Superior temporal gyrus (tissue), 1 donor: ENCODE measurements at regions not wholly inside any gene's neighbourhood (a gene's known extent, or its start where the extent isn't known, plus 50 kb on each side); places are given as distances from the start of the nearest gene placed in this dataset.

Experiments used
- DNase-seq: peaks from one replicate; pipeline ENCODE4 v3.0.0-alpha.2; 2016; ENCODE audit errors: extremely low spot score

DNA sequence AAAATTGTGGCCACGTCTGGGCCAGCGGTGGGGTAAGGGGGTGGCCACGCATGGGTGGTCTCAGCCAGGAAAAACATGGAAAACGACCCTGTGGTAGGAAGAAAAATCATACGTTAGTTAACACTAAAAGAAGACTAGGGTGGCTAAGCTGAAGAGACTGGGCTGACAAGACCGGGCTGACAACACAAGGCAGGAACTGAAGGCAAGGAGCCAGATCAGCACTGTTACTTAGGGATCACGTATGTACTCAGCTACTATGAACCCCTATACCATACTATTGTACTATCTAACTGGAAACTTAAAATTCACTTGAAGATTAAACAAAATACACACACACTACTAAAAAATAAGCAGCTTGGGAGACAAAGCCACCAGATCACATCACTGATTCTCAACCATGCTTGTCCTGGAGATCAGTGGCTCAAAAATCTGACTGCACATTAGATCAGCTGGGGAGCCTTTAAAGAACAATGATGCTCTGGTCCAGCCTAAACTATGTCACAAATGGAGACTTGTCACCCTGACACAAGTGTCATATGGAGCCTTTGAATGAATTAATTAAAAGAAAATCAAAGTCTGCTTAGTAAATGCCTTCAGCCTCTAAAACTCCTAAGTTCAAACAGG, 442.2 kb downstream of the SHQ1 start:
- DNase-seq: peak; percentile 71

DNA sequence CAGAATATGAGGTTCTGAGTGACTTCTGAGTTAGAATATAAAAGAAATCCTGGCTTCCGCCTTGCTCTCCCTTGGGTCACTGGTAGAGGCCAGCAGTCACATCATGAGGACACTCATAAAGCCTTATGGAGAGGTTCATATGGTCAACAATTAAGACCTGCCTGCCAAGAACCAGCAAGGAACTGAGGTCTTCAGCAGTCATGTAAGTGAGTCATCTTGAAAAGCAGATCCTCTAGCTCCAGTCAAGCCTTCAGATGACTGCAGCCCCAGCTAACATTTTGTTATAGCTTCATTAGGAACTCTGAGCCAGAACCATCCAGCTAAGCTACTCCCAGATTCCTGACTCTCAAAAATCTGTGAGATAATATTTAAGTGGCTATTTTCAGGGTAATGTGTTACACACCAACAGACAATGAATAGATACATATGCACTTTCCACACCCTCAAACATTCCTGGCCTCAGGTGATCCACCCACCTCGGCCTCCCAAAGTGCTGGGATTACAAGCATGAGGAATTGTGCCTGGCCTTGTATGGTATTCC, 447.2 kb downstream of the SHQ1 start:
- no peak for DNase-seq

DNA sequence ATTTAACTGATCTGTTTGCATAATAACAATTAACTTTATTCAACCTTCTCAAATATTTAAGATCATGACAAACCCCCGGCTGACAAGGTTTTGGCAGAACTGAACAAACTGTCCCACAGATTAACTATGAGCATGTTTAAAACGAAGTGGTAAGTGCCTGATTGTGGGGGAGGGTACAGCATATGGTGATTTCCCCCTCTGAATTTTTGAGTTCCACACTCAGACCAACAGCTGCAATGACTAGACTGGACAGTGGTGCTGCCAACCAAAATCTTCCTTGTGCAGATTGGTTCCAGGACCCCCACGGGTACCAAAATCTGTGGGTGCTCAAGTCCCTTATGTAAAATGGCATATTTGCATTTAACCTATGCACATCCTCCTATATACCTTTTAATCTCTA, 449.5 kb downstream of the SHQ1 start:
- DNase-seq: no peak

DNA sequence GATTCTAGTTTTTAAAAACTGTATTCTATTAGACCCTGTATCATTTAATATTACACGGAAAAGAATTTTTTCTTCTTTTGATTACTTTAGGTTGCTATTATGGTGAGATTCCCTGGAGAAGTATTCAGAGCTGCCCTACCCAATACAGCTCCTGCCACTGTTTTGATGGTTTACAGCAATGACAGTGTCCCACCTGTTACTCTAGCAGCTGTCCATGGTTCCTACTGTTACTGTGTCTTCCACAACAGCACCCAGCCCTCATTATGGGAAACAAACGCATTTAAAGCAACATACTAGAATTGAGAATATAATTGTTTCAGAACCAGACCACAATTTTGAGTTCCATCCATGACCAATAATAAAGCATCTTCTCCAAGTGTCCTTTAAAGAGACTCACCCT, 450.7 kb downstream of the SHQ1 start:
- DNase-seq: no peak

DNA sequence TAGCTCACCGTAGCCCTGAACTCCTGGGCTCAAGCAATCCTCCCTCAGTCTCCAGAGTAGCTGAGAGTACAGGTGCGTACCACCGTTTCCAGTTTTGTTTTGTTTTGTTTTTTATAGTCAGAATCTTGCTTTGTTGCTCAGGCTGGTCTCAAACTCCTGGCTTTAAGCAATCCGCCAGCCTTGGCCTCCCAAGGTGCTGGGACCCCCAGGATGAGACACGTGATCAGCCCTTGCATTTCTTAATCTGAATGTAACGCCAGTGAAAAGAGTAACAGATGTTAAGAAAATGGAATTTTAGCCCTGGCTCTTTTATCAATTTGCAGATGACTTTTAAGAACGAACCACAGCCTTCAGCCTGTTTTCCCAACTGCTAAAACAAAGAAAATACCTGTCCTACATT, 451.3 kb downstream of the SHQ1 start:
- DNase-seq: no peak

DNA sequence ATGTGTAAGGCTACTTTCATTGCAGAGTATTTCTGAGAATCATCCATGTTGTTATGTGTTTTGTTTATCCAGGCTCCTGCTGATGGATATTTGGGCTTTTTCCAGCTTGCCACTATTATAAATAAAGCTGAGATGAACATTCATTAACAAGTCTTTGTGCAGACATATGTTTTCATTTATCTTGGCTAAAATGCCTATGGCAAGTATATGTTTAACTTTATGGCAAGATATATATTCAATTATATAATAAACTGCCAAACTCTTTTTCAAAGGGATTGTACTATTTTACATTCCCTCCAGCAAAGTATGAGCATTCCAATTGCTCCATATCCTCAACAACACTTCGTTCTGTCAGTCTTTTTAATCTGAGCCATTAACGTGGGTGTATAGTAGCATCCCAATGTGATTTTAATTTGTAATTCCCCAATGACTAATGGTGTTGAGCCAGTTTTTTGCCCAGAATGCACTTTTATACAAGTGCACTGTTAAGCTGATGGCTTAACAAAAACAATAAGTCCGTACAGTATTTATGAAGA, 452.4 kb downstream of the SHQ1 start:
- DNase-seq: no peak

DNA sequence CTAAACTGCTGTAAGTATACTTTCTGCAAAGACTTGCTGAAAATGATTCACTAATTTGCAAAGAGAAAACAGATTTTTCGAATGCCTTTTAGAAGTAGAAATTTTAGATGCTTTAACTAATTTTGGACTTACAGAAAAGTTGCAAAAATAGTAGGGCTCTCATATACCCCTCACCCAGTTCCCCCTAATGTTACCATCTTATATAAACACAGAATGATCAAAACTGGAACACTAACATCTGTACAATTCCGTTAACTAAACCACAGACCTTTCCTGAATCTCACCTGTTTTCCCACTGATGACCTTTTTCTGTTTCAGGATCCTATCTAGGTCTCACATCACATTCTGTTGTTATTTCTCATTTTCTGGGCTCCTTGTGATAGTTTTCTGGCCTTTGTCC, 454.8 kb downstream of the SHQ1 start:
- no peak for DNase-seq

DNA sequence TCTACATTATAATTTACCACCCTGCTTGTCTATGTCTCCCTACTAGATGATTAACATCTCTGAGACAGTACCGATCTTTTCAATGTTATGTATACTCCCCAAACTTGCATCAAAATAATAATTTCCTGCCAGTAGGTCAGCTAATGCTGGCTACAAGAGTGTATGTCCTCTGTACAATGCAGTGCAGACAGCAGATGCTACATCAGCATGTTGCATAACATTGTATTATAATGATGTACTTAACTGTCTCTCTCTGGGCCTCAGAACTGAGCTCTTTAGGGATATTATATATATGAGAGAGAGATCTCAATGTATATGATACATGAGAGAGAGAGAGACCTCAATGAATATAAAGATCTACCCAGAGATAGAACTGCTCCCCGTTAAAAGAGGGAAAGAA, 456.6 kb downstream of the SHQ1 start:
- DNase-seq: no peak

DNA sequence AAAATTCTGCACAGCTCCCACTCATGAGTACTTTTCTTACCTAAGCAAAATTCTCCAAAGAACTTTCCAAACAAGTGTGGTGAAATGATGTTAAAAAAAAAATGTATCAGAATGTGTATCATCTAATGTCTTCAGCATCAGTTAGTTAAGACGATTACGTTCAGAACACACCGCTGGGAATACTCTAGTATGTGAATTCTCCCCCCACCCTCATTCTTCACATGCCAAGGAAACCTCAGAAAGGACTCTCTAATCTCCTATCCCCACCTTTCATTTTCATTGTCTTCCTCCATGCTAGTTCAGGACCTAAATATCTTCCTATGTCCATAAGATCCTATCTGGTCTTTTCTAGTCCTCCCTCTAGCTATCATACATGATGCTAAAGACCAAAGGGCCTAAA, 457.4 kb downstream of the SHQ1 start:
- no peak for DNase-seq

DNA sequence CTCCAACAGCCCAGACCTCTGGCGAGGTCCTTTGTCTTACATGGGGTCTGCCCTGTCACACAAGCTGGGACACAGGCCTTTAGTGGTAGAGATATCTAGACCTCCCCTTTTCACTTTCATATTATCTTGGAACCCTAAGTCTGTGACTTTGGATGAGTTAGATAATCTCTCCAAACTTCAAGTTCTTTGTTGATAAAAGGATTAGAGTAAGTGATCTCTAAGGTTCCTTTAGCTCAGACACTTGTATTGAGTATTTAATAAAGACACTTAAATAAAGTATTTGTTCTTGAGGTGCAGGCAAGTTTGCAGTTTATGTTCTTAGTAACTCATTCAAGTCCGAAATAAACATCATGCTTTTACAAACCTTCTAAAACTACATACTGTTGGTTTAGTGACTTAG, 459.6 kb downstream of the SHQ1 start:
- DNase-seq: peak; percentile 44

DNA sequence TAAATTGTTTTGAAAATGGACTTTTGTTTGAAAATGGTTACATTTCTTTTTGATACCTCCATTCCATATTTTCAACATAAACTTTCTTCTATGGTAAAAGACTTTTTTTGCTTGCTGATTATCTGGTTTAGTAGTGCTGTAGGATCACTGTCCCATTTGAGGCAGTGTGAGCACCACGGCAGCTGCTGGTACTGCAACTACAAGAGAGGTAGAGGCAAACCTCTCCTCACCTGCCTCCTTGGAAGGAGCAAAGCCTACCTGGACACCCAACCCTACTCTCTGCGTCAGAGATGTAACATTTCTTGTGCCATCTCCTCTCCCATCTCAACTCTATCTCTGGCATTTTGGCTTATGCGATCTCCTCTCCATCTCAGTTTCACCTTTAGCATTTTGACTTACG, 460.1 kb downstream of the SHQ1 start:
- peak; percentile 45 for DNase-seq

DNA sequence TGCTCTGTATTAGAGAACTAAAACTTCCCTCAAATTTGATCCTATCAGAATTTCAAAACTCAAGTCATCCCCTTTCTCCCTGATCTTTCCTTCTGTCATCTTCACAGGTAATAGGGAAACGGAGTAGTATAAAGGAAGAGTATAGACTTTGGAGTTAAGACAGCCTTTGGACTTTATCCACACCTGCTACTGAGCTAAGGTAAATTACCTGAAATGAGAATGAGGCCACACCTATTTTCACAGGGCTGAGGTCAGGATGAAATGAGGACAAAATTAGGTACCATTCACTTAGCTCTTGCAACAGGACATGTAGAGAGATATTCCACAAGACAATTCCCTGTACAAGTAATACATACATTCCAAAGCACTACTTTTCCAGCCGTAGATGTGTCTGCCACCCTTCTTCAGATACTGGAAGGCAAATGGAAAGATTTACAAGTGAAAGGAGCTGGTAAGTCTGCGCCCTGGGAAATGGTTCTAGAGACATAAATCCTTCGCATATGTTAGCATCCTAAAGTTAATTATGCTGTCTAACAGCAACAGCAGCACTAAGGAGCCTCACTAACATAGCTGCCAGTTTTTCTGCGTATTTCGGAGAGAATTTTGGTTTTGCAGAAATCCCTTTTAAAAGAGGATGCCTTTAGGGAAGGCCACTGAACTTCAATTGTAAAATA, 461.8 kb downstream of the SHQ1 start:
- peak; percentile 53 for DNase-seq

DNA sequence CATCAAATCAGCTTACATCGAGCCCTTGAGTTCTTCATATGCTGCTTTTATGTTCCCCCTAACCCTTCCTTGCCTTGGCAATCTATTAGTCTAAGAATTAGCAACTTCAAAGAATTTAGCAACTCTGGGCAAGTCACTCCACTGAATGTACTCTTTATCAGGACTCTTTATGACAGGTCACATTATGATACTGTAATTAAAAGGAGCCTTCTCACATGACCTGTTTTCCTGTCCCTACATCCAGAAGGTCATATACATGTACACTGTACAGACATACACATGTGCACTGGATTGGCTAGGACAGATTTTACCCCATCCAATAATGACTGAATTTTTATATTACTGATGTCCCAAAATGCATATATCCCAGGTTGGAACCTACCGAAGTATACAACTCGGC, 463.1 kb downstream of the SHQ1 start:
- no peak for DNase-seq

DNA sequence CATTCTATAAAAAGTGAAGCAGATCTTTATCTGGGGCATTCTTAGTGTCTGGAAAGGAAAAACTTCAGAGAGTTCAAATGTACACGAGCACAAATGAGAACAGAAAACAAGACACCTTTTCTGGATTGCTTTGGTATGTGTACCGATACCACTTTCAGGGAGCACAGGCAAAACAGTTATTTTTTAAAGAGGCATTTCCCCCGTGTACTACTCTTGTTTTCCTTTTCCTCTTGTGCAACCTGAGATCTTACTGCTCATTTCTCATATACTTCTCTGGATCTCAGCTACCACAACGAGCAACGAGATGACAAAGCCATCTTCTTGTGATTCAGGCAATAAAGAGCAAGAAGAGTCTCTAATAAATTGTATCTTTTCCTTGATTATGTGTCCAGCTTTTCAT, 463.6 kb downstream of the SHQ1 start:
- no peak for DNase-seq

DNA sequence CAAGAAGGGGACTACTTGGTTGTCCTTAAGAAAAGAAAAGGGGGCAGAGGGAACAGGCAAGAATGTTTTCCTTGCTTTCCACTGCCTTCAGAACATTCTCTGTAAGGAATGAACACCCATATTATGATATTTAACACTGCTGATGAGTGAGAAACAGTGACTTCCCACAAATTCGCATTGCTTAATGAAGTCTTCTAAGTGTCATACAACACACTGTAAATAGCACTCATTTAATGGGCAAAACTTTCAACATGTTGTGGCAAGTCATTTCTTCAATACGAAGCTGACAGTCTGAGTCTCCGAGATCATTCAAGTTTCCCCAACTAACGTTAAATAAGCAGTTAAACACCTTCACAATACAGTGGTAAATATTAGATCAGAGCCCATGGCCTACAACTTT, 464.4 kb downstream of the SHQ1 start:
- DNase-seq: no peak

DNA sequence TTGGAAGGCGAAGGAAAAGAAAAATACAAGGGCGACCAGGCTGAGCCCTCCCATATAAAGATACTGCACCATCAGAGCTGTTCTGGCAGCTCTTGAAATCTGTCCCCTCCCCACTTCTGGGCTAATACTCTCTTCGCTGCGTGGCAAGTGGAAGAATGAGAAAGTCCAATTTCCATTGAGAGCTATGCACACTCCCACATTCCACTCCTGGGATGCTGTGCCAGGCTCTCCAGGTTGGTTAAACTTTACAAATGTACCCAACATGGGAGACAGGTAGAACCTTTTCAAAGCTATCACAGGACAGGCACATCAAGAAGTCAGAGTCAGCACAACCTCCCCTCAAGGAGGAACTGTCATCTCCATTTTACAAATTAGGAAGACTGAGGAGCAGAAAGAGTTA, 465.0 kb downstream of the SHQ1 start:
- no peak for DNase-seq

DNA sequence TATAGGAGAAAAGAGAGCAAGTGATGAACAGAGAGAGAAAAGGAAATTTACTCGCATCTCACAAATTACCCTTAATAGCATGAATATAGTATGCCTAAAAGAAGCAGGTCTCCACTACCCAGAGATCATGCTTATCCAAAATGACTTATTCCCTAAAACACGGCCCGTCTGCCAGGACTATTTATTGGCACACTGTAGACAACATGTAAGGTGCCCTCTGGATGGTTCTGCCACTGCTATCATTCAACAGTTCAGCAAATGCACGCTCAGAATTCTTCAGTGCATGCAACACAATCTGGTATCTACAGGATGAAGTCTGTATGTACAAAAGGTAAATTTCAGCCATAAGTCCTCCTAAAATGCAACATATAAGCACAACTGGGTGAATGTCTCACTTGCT, 465.8 kb downstream of the SHQ1 start:
- no peak for DNase-seq

DNA sequence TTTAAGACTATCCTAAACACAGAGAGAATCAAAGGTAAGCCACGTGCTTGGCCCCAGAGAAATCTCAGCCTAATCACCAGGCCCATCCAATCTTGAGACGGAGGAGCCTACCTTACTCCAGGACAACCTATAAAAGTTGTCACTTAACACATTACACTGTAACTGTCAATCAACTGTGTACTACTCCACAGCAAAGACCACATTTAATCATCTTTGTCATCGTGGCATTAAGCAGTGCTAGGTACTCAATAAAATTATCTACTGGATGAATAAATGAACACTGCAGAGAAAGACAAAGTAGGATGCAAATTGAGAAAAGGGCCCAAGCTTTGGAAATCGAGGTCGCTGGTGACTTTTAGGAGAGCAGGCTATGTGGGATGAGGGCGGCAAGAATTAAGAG, 466.7 kb downstream of the SHQ1 start:
- no peak for DNase-seq

DNA sequence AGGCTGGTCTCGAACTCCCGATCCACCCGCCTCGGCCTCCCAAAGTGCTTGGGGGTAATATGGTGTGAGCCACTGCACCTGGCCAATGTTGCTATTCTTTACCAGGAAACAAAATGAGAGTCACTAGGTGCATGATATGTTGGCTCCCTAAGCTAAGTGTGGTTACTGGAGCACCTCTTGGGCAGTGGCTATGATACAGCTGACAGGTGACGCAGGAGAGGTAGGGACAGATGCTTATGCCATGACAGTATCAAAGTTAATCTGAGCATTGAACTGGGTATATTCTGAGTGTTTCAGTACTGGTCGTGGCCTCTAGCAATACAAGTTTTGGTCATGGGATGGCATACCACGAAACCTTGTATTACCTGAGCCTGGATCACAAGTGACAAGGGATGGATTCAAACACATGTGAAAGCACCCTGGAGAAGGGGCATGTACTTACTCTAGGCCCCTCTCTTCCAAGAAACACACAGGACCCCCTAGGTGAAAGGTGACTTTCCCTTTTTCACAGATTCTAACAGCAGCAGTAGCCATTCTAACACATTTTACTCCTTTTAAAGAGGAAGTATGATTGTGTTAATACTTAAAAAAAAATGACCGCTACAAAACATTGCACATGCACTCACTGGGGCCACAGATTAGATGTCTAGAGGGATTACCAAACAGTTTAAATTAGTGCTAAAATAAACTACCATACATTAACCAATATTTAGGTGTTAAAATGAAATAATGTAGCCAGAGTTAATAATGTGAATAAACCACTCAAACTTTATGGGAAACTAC, 467.3 kb downstream of the SHQ1 start:
- DNase-seq: no peak

DNA sequence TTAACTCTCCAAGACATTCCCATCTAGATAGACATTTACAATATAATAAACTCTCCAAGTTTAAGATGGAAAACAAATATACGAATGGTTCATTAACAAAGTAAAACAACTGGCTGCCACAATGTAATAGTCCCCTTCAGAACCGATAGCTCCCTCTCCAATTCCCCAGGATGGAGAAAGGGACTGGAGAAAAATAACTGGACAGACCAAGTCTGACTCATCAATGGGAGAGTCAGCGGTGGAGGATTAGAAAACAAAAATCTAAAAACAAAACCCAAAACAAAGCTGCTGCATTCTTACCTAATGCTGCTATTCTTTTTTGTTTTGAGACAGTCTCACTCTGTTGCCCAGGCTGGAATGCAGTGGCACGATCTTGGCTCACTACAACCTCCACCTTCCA, 468.1 kb downstream of the SHQ1 start:
- DNase-seq: no peak

DNA sequence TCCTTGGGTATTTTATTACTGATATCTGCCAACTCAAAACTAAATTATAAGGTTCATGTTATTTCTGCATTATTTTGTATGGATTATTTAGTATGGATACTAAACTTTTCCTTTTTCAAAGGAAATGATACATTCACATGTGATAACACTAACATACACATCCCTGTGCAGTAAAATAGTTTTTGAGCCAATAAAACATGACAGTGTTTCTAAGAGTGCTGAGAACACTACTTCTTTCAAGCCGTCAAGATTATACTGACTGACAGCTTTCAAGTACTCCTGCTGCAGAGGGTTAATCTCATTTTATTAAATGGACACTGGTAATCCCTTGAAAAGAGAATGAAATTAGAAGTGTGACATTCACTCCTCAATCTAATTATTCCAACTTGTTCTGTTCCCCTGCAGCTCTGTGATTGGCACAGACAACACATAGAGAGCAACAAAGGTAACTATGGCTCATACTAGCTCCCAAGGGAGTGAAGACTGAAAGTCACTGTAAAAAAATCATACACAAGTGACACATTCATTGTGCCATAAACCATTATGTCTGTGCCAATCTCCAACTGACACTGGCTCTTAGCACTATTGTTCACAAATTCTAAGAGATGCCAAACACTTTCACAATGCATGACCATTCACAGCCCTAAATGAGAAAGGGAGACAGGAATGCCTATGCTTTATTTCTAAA, 468.6 kb downstream of the SHQ1 start:
- DNase-seq: peak; percentile 96

DNA sequence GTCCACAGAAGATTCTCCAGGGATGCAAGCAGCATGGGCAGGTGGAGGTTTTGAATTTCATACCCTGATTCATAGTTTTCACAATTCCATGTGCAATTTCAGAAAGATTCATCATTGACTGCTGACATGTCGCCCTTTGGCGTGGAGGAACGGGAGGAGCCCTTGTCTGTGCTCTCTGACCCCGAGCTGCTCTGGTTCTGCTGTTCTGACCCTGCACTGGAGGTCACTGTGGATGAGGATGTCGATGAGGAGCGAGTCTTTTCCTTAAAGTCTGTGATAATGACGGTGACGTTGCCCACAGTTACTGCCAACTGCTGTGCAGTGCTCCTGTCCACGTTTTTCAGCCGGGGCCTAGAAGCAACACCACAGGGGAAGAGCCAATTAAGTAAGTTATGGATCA, 470.0 kb downstream of the SHQ1 start:
- DNase-seq: no peak
